Coronary artery (tissue), 2 donors: ENCODE measurements at regions not wholly inside any gene's neighbourhood (a gene's known extent, or its start where the extent isn't known, plus 50 kb on each side); places are given as distances from the start of the nearest gene placed in this dataset.

Experiments
- DNase-seq: peaks from one replicate; pipeline ENCODE4 v3.0.0-alpha.2; 2017; ENCODE audit warnings: low spot score
- H3K27ac ChIP-seq, 2 donors: fragments of 200-600 bp; sonication (generic); one replicate each; pipeline ENCODE4 v1.5.1; 2016 to 2019
- H3K4me3 ChIP-seq: fragments of 200-600 bp; sonication (generic); 2 replicates; pipeline ENCODE4 v1.5.1; 2016; ENCODE audit warnings: mild to moderate bottlenecking, moderate library complexity
- TF ChIP-seq, protein P1 (sequence below): fragments of 200-600 bp; sonication (generic); IDR thresholded peaks from one replicate; pipeline ENCODE4 v1.5.1; 2019; ENCODE audit warnings: antibody characterized with exemption

- no peak for DNase-seq
- TF ChIP-seq, protein P1, sequence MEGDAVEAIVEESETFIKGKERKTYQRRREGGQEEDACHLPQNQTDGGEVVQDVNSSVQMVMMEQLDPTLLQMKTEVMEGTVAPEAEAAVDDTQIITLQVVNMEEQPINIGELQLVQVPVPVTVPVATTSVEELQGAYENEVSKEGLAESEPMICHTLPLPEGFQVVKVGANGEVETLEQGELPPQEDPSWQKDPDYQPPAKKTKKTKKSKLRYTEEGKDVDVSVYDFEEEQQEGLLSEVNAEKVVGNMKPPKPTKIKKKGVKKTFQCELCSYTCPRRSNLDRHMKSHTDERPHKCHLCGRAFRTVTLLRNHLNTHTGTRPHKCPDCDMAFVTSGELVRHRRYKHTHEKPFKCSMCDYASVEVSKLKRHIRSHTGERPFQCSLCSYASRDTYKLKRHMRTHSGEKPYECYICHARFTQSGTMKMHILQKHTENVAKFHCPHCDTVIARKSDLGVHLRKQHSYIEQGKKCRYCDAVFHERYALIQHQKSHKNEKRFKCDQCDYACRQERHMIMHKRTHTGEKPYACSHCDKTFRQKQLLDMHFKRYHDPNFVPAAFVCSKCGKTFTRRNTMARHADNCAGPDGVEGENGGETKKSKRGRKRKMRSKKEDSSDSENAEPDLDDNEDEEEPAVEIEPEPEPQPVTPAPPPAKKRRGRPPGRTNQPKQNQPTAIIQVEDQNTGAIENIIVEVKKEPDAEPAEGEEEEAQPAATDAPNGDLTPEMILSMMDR = no peak
- Histone ChIP-seq H3K4me3 (no peak overlapping the region), H3K27ac (no peak overlapping the region)
Measured at GRCh38 chr3:20343790-20344189, 157.8 kb upstream of the SGO1 start.

DNA sequence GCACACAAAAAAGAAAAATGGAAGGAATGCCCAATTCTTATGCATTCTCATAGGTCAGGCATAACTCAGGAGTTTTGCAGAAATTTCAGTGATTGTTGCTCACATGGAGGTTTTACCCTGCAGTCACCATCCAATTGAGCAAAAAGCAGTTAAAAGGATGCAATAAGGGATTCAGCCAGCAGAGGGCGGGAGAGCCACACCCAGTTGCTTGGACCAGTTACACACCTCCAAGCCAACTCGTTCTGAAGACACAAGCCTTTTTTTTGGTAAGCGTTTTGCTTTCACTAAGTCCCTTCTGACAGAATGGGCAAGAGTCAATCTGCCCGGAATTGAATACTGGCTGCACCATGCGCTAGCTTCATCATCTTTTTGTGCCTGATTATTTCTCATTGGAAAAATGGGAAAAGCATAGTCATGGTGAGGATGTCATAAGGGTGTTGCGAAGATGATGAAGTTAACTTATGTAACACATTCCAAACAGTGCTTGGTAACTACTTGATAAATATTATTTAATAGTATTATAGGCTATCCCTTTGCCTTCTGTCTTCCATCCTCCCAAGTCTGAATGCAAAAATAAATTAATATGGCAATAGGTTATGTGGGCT is 154.4 kb upstream of the SGO1 start:
- no peak overlapping the region for H3K27ac ChIP-seq
- H3K4me3 ChIP-seq = no peak overlapping the region
- no peak for DNase-seq

GRCh38 chr3:20336572-20336971 is 150.6 kb upstream of the SGO1 start:
- Histone ChIP-seq H3K4me3 (no peak overlapping the region), H3K27ac (no peak overlapping the region)
- no peak for DNase-seq
- TF ChIP-seq, protein P1 = no peak

More for the DNA sequence above, 154.4 kb upstream of the SGO1 start:
- TF ChIP-seq, protein P1 = peak; percentile 79

GRCh38 chr3:20334842-20335241 is 148.8 kb upstream of the SGO1 start:
- no peak overlapping the region for H3K4me3 ChIP-seq
- TF ChIP-seq, protein P1 = no peak
- no peak overlapping the region for H3K27ac ChIP-seq
- DNase-seq = no peak

DNA sequence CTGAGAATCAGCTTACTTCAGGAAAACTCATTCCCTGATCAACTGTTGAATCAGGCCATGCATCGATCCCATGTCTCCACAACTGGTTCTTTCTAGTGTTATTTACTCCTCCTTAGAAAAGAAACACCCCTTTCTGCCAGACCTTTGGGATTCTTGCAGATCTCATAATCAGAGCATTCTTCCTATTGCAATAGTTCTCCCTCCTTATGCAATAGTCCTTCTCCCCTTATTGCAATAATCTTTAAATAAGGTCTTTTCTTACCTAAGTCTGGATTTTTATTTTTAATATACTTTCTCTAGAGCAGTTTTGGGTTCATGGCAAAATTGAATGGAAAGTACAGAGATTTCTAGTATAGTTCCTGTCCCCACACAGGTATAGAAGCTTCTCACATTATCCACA is 141.9 kb upstream of the SGO1 start:
- TF ChIP-seq, protein P1 = no peak
- H3K27ac ChIP-seq = no peak overlapping the region
- no peak for DNase-seq
- no peak overlapping the region for H3K4me3 ChIP-seq

DNA sequence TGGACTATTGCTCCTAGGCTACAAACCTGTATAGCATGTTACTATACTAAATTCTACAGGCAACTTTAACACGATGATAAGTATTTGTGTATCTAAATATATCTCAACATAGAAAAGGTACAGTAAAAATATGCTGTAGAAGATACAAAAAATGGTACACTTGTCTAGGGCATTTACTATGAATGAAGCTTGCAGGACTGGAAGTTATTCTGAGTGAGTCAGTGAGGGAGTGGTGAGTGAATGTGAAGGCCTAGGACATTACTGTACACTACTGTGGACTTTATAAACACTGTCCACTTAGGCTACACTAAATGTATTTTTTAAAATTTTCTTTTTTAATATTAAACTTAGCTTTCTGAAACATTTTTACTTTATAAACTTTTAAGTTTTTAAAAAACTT is 140.5 kb upstream of the SGO1 start:
- Histone ChIP-seq H3K27ac (no peak overlapping the region), H3K4me3 (no peak overlapping the region)
- no peak for DNase-seq
- TF ChIP-seq, protein P1 = no peak

DNA sequence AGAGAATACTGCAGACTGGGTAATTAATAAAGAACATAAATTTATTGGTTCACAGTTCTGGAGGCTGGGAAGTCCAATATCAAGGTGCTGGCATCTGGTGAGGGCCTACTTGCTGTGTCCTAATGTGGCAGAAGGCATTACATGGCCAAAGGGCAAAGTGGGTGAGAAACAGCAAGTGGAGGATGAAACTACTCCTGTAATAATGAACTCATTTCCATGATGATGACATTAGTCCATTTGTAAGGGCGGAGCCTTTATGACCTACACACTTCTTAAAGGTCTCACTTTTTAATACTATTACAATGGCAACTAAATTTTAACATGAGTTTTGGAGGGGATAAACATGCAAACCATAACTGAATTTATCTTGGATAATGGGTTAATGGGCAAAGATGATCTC is 139.6 kb upstream of the SGO1 start:
- Histone ChIP-seq H3K4me3 (no peak overlapping the region), H3K27ac (no peak overlapping the region)
- DNase-seq = no peak
- TF ChIP-seq, protein P1 = no peak
